Tibial artery (tissue), 4 donors: ENCODE measurements at regions not wholly inside any gene's neighbourhood (a gene's known extent, or its start where the extent isn't known, plus 50 kb on each side); places are given as distances from the start of the nearest gene placed in this dataset.

ENCODE experiments used
- DNase-seq, 2 donors: peaks; one replicate each; pipeline ENCODE4 v3.0.0-alpha.2; 2019
- H3K27ac ChIP-seq, 2 donors: fragments of 200-600 bp; sonication (generic) in 1 of 2; 1 replicate in 1 of 2; 2 replicates in 1 of 2; pipeline ENCODE4 v1.5.1; 2018 to 2019; ENCODE audit warnings: mild to moderate bottlenecking in 1 of 2
- H3K27me3 ChIP-seq, 2 donors: fragments of 200-600 bp; sonication (generic) in 1 of 2; one replicate each; pipeline versions ENCODE4 v1.5.1 to v1.6.0; 2016 to 2019
- H3K36me3 ChIP-seq, 3 donors: fragments of 200-600 bp; sonication (generic) in 2 of 3; one replicate each; pipeline ENCODE4 v1.5.1; 2016 to 2019; ENCODE audit warnings: mild to moderate bottlenecking in 2 of 3
- H3K4me1 ChIP-seq, 4 donors: fragments of 200-600 bp; sonication (generic) in 2 of 4; 1 replicate in 3 of 4; 2 replicates in 1 of 4; pipeline ENCODE4 v1.5.1; 2016 to 2019
- H3K4me3 ChIP-seq, 2 donors: fragments of 200-600 bp; sonication (generic) in 1 of 2; 1 replicate in 1 of 2; 2 replicates in 1 of 2; pipeline ENCODE4 v1.5.1; 2018 to 2019; ENCODE audit warnings: mild to moderate bottlenecking in 2 of 2
- H3K9me3 ChIP-seq, 3 donors: fragments of 200-600 bp; sonication (generic) in 1 of 3; one replicate each; pipeline ENCODE4 v1.5.1; 2016 to 2019
- CTCF ChIP-seq, 2 experiments: fragments of 200-600 bp in 1 of 2; fragments of 450-650 bp in 1 of 2; IDR thresholded peaks; one replicate each; pipeline ENCODE4 v1.5.1; 2017 to 2019; ENCODE audit warnings: antibody characterized with exemption in 2 of 2, mild to moderate bottlenecking in 1 of 2, moderate library complexity in 1 of 2
- intact Hi-C: fragments of 100-400 bp; cut with DNase I; formaldehyde crosslinking; loops from one replicate; pipeline ENCODE4 v1.15.0; 2023; ENCODE audit warnings: low total_unique reads

GRCh38 chr3:6726811-6727210 lies 134.1 kb upstream of the GRM7 start:
- Histone ChIP-seq H3K36me3 (no peaks in the 10 kb centered on the region), H3K27ac (no peak overlapping the region), H3K4me1 (no peaks in the 10 kb centered on the region), H3K4me3 (no peak overlapping the region), H3K9me3 (no peaks in the 10 kb centered on the region), H3K27me3 (no peaks in the 10 kb centered on the region)
- intact Hi-C loops, result no loop called here
- DNase-seq, result no peak
- no peak for TF ChIP-seq CTCF (IDR thresholded peaks at IDR 0.05)

DNA sequence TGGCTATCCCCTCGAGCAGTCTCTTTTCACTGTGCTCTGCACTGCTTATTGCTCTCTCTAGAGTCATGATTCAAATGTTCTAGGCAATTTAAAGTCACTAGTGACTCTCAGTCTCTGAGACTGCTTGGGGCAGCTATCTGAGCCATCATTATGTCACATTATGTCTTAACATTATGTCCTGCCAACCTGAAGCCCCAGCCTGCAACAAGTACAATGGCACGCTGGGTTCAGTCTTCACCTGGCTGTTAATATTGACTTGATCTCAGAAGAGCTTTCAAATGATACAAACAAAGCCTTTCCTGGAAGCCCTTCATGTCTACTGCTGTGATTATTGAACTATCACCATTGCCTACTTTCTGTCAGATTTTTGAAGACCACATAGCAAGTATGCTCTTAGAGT lies 128.1 kb upstream of the GRM7 start:
- Histone ChIP-seq H3K4me3 (no peak overlapping the region), H3K9me3 (no peaks in the 10 kb centered on the region), H3K27me3 (no peaks in the 10 kb centered on the region), H3K36me3 (no peaks in the 10 kb centered on the region), H3K27ac (no peak overlapping the region), H3K4me1 (no peaks in the 10 kb centered on the region)
- intact Hi-C loops, result no loop called here
- no peak for TF ChIP-seq CTCF (IDR thresholded peaks at IDR 0.05)
- no peak for DNase-seq

DNA sequence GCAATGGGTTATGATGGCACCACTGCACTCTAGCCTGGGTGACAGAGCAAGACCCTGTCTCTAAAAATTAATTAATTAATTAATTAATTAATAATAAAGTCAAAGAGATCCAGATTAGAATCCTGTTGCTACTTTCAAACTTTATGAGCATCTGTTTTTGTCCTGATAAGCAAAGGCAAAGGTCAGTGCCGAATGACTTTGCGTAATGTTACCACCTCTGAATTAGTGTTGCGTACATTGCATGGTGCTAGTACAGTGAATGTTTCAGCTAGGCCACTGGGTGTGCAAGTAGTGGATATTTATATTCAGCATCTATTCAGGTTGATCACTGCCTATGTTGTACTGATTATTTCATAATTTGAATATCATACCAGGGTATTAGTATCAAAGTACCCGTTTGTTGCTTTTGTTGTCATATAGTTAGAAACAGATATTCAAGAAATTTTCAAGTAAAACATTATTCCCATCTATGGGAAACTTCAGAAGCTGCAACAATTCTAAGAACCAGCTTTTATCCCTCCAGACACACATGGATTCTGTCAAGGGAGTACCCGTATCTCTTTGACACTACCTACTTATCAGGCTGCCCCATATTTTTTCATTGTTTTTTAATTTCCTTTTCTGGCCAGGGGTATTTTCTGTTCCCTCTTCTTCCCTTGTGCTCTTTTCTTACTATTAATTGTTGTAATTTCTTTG lies 127.1 kb upstream of the GRM7 start:
- no peaks in the 10 kb centered on the region for H3K27me3 ChIP-seq
- no peak overlapping the region for H3K27ac ChIP-seq
- H3K9me3 ChIP-seq, result no peaks in the 10 kb centered on the region
- intact Hi-C loops, result no loop called here
- no peak overlapping the region for H3K4me3 ChIP-seq
- H3K36me3 ChIP-seq, result no peaks in the 10 kb centered on the region
- TF ChIP-seq CTCF (IDR thresholded peaks at IDR 0.05), result no peak
- DNase-seq, result no peak
- H3K4me1 ChIP-seq, result no peaks in the 10 kb centered on the region

DNA sequence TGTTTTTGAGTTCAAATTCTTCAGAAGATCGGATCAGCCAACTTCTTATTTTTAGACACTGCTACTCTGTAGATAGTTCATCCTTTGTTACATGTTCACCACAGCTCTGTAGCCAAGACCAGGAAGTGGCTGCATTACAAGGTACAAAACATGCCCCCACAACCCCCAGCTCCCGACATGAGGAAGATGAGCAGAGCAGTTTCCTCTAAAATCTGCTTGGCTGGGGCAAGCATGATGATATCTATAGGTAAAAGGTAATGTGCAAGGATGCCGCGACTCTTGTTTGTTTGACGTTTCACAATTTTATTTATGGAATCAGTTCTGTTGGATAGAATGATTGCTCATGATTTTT lies 126.5 kb upstream of the GRM7 start:
- Histone ChIP-seq H3K4me3 (no peak overlapping the region), H3K27ac (no peak overlapping the region), H3K27me3 (no peaks in the 10 kb centered on the region), H3K9me3 (no peaks in the 10 kb centered on the region), H3K36me3 (no peaks in the 10 kb centered on the region), H3K4me1 (no peaks in the 10 kb centered on the region)
- no peak for TF ChIP-seq CTCF (IDR thresholded peaks at IDR 0.05)
- no peak for DNase-seq
- intact Hi-C loops, result no loop called here

DNA sequence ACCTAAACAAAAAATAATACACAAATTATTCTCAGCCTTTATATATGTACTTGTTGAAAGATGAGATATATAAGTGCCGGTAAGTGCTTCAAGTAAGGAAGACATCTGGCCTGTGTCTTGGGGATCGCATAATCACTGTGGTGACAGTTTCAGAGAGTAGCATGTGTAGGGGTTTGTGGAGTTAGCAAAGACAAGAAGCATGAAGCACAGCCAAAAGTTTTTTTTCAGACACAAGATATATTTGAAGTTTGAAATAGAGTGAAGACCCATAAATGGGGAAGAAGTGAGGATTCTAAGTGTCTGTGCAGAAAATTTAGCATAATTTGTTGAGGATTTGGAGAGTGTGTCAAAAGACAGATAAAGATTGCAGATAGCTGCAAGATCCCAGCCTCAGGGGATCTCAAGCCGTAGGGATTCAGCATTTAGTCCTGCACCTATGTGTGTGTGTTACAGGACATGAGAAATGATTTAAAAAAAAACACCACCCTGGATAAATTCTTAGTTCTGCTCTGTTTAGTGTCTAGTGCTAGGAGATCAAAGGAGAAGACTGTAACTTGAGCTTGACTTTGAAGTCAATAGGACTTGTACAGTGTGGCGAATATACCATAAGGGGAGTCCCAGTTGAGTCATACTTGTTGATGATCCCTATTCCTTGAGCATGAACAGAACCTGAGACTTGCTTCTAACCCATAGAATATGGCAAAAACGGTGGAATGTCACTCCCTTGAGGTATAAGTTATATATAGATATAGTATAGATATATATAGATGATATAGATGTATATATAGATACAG lies 123.9 kb upstream of the GRM7 start:
- H3K4me3 ChIP-seq, result no peak overlapping the region
- H3K9me3 ChIP-seq, result no peaks in the 10 kb centered on the region
- no peaks in the 10 kb centered on the region for H3K36me3 ChIP-seq
- no peaks in the 10 kb centered on the region for H3K4me1 ChIP-seq
- TF ChIP-seq CTCF (IDR thresholded peaks at IDR 0.05), result no peak
- DNase-seq, result no peak
- H3K27me3 ChIP-seq, result no peaks in the 10 kb centered on the region
- intact Hi-C loops, result no loop called here
- H3K27ac ChIP-seq, result no peak overlapping the region
